HEK293T (cell line): ENCODE measurements at regions not wholly inside any gene's neighbourhood (a gene's known extent, or its start where the extent isn't known, plus 50 kb on each side); places are given as distances from the start of the nearest gene placed in this dataset.

Experiments
- ARNT ChIP-seq: fragments of 450-650 bp; IDR thresholded peaks from 2 replicates; pipeline ENCODE4 v1.6.1; 2017; ENCODE audit warnings: mild to moderate bottlenecking
- BHLHE40 ChIP-seq: fragments of 450-650 bp; IDR thresholded peaks from 2 replicates; pipeline ENCODE4 v1.6.1; 2016; ENCODE audit warnings: mild to moderate bottlenecking, moderate library complexity, borderline replicate concordance
- ELF4 ChIP-seq: fragments of 450-650 bp; IDR thresholded peaks from 2 replicates; pipeline ENCODE4 v1.6.1; 2017; ENCODE audit warnings: antibody characterized with exemption
- FOXA1 ChIP-seq: fragments of 450-650 bp; IDR thresholded peaks from 2 replicates; pipeline ENCODE4 v1.6.1; 2016; ENCODE audit warnings: mild to moderate bottlenecking
- FOXK2 ChIP-seq: fragments of 450-650 bp; IDR thresholded peaks from 2 replicates; pipeline ENCODE4 v1.6.1; 2016; ENCODE audit warnings: mild to moderate bottlenecking
- FOXM1 ChIP-seq: fragments of 450-650 bp; IDR thresholded peaks from 2 replicates; pipeline ENCODE4 v1.6.1; 2017; ENCODE audit warnings: mild to moderate bottlenecking, borderline replicate concordance
- SP1 ChIP-seq: fragments of 450-650 bp; IDR thresholded peaks from 2 replicates; pipeline ENCODE4 v1.6.1; 2017
- ZNF384 ChIP-seq: fragments of 450-650 bp; IDR thresholded peaks from 2 replicates; pipeline ENCODE4 v1.6.1; 2016

DNA sequence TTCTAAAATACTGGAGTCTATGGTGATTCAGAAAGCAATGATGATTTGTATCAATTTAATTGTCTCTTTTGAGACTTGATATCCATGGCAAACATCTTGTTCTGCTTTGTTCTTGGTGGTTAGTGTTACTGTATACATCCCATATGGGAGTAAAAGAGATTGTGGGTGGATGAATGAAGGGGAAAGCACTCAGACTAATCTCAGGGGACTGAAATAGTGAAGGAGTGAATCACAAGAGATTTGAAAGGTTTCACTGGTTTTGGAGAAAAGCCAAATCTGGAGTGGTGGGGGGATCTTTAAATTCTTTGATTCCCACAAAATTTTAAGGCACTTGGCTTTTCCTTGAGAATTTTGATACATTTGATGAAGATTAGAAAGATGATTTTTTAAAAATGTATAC, 369.4 kb downstream of the INHBA start:
- TF ChIP-seq ZNF384: no peak
- TF ChIP-seq BHLHE40: no peak
- no peak for TF ChIP-seq FOXA1
- TF ChIP-seq ARNT: no peak
- no peak for TF ChIP-seq ELF4
- no peak for TF ChIP-seq SP1
- TF ChIP-seq FOXK2: no peak
- TF ChIP-seq FOXM1: no peak
